HCT116 (cell line): ENCODE measurements at regions not wholly inside any gene's neighbourhood (a gene's known extent, or its start where the extent isn't known, plus 50 kb on each side); places are given as distances from the start of the nearest gene placed in this dataset.

Experiments used
- ATAC-seq: fragments of 200-7000 bp; cut with Tn5 transposase; 2 replicates; pipeline ENCODE4 v1.9.1; 2020; ENCODE audit warnings: mild to moderate bottlenecking, moderate library complexity
- BruUV-seq: library from RNA; stranded (reverse); fragments of 400-500 nt; replicated peaks from 2 replicates; lab custom pipeline; 2021; lab: Mats Ljungman, UMichigan
- CTCF ChIA-PET: fragments of 300-600 bp; sonication (Branson Sonifier 250); formaldehyde crosslinking; loops from one replicate; lab custom pipeline; 2021; ENCODE audit warnings: antibody characterized with exemption; lab: Charles Lee
- POLR2A ChIA-PET: fragments of 300-600, 350-600 bp; sonication (Branson Sonifier 250); formaldehyde crosslinking; loops from one replicate; lab custom pipeline; 2021; ENCODE audit warnings: antibody characterized with exemption; lab: Charles Lee
- RAD21 ChIA-PET, 2 experiments: fragments of 300-600 bp; sonication (Branson Sonifier 250); formaldehyde crosslinking; loops; one replicate each; lab custom pipeline; 2023; ENCODE audit warnings: low total read pairs in 2 of 2; ENCODE audit not compliant: uncharacterized antibody in 2 of 2, unreplicated experiment in 2 of 2, low non-redundant PET in 1 of 2; lab: Charles Lee
- DNase-seq: peaks from one replicate; pipeline ENCODE4 v3.0.0-alpha.2; 2010; ENCODE audit warnings: low read depth, low spot score
- H2AFZ ChIP-seq: fragments of 200-600 bp; shearing (Covaris generic), sonication (generic); 2 replicates; pipeline ENCODE4 v1.6.1; 2017; ENCODE audit warnings: low read depth, mixed run types, mixed read lengths, antibody characterized with exemption, low read length; ENCODE audit not compliant: poor library complexity, severe bottlenecking
- H3K27ac ChIP-seq: 2 replicates; pipeline ENCODE4 v1.5.1; 2012; ENCODE audit warnings: low read depth, low read length
- H3K27me3 ChIP-seq: fragments of 200-600 bp; sonication (generic); 2 replicates; pipeline ENCODE4 v1.6.1; 2016; ENCODE audit warnings: mixed run types, low read length, mixed read lengths; ENCODE audit not compliant: insufficient read depth
- H3K36me3 ChIP-seq, 2 experiments: fragments of 200-500 bp in 1 of 2; fragments of 200-600 bp in 1 of 2; sonication (Bioruptor generic) in 1 of 2; sonication (generic) in 1 of 2; 2 replicates each; pipeline versions ENCODE4 v1.5.1 to v1.6.1; 2014 to 2016; ENCODE audit warnings: low read length in 2 of 2, inconsistent platforms in 1 of 2, mixed read lengths in 1 of 2, mixed run types in 1 of 2; ENCODE audit not compliant: insufficient read depth in 2 of 2, control insufficient read depth in 1 of 2
- H3K4me1 ChIP-seq, 2 experiments: fragments of 200-600 bp in 1 of 2; sonication (generic) in 1 of 2; 2 replicates each; pipeline versions ENCODE4 v1.5.1 to v1.6.1; 2012 to 2017; ENCODE audit warnings: low read length in 2 of 2, inconsistent platforms in 1 of 2, mild to moderate bottlenecking in 1 of 2, mixed read lengths in 1 of 2, mixed run types in 1 of 2, moderate library complexity in 1 of 2; ENCODE audit not compliant: insufficient read depth in 2 of 2, control insufficient read depth in 1 of 2
- H3K4me2 ChIP-seq: fragments of 200-600 bp; sonication (generic); 2 replicates; pipeline ENCODE4 v1.6.1; 2017; ENCODE audit warnings: mixed run types, low read length, mixed read lengths
- H3K4me3 ChIP-seq, 2 experiments: fragments of 200-600 bp in 1 of 2; sonication (generic) in 1 of 2; replicated peaks in 1 of 2; 2 replicates each; pipeline ENCODE4 v1.5.1; 2011 to 2016; ENCODE audit warnings: low read length in 2 of 2, control low read depth in 1 of 2, low read depth in 1 of 2, mild to moderate bottlenecking in 1 of 2, mixed read lengths in 1 of 2, mixed run types in 1 of 2
- H3K79me2 ChIP-seq: fragments of 200-600 bp; sonication (generic); 2 replicates; pipeline ENCODE4 v1.6.1; 2017; ENCODE audit warnings: mild to moderate bottlenecking, mixed run types, low read length, moderate library complexity, mixed read lengths; ENCODE audit not compliant: insufficient read depth
- H3K9ac ChIP-seq: fragments of 200-600 bp; sonication (generic); 2 replicates; pipeline ENCODE4 v1.6.1; 2016; ENCODE audit warnings: low read length, mixed read lengths
- H3K9me2 ChIP-seq: fragments of 200-600 bp; sonication (generic), shearing (Covaris generic); 2 replicates; pipeline ENCODE4 v1.6.1; 2017; ENCODE audit warnings: mixed run types, mild to moderate bottlenecking, moderate library complexity; ENCODE audit not compliant: insufficient read depth
- H3K9me3 ChIP-seq, 2 experiments: fragments of 200-500 bp in 1 of 2; fragments of 200-600 bp in 1 of 2; sonication (Bioruptor generic) in 1 of 2; sonication (generic) in 1 of 2; 2 replicates each; pipeline ENCODE4 v1.6.1; 2014 to 2017; ENCODE audit warnings: low read length in 2 of 2, mixed read lengths in 2 of 2, inconsistent platforms in 1 of 2, low read depth in 1 of 2, mild to moderate bottlenecking in 1 of 2, mixed run types in 1 of 2, moderate library complexity in 1 of 2; ENCODE audit not compliant: control insufficient read depth in 1 of 2, insufficient read depth in 1 of 2
- H4K20me1 ChIP-seq: fragments of 200-600 bp; sonication (generic), shearing (Covaris generic); 2 replicates; pipeline ENCODE4 v1.6.1; 2017; ENCODE audit warnings: mixed run types, mild to moderate bottlenecking, moderate library complexity; ENCODE audit not compliant: insufficient read depth
- CBX3 ChIP-seq: IDR thresholded peaks from 2 replicates; pipeline ENCODE4 v1.6.1; 2012; ENCODE audit warnings: low read depth
- EGR1 ChIP-seq: IDR thresholded peaks from 2 replicates; pipeline ENCODE4 v1.6.1; 2012; ENCODE audit warnings: low read depth
- EZH2 ChIP-seq: fragments of 200-600 bp; sonication (generic); IDR thresholded peaks from 2 replicates; pipeline ENCODE4 v1.6.1; 2017; ENCODE audit warnings: antibody characterized with exemption, mixed run types
- JUND ChIP-seq: IDR thresholded peaks from 2 replicates; pipeline ENCODE4 v1.6.1; 2012
- POLR2A ChIP-seq: IDR thresholded peaks from 2 replicates; pipeline ENCODE4 v1.7.0; 2011; ENCODE audit warnings: borderline replicate concordance; ENCODE audit not compliant: insufficient read depth, insufficient read length; ENCODE audit errors: extremely low read depth
- POLR2AphosphoS5 ChIP-seq: IDR thresholded peaks from 2 replicates; pipeline ENCODE4 v1.6.1; 2011; ENCODE audit warnings: mild to moderate bottlenecking, low read depth, low read length, moderate library complexity
- RAD21 ChIP-seq: IDR thresholded peaks from 2 replicates; pipeline ENCODE4 v1.6.1; 2012; ENCODE audit warnings: low read depth, mild to moderate bottlenecking
- SIN3A ChIP-seq: IDR thresholded peaks from 2 replicates; pipeline ENCODE4 v1.6.1; 2012; ENCODE audit warnings: low read depth
- SP1 ChIP-seq: IDR thresholded peaks from 2 replicates; pipeline ENCODE4 v1.6.1; 2012; ENCODE audit warnings: low read depth
- YY1 ChIP-seq: IDR thresholded peaks from 2 replicates; pipeline ENCODE4 v1.6.1; 2011; ENCODE audit warnings: low read length, low read depth, moderate library complexity, mild to moderate bottlenecking; ENCODE audit not compliant: insufficient replicate concordance; ENCODE audit errors: extremely low read depth
- ZNF274 ChIP-seq: fragments of 200-500 bp; sonication (Bioruptor generic); IDR thresholded peaks from 2 replicates; pipeline ENCODE4 v1.6.1; 2014; ENCODE audit warnings: mild to moderate bottlenecking, low read depth, low read length, inconsistent platforms
- intact Hi-C: fragments of 100-400 bp; cut with micrococcal nuclease; formaldehyde crosslinking; loops from 2 replicates; pipeline ENCODE4 v1.10.0; 2022
- TF ChIP-seq, protein P1 (sequence below), 3 experiments: fragments of 200-600 bp in 1 of 3; sonication (generic) in 1 of 3; IDR thresholded peaks in 2 of 3; conservative IDR thresholded peaks in 1 of 3; 2 replicates each; pipeline ENCODE4 v1.5.1; 2012 to 2017; ENCODE audit warnings: low read depth in 2 of 3, low read length in 2 of 3, antibody characterized with exemption in 1 of 3, borderline replicate concordance in 1 of 3, control low read depth in 1 of 3, mild to moderate bottlenecking in 1 of 3, mixed read lengths in 1 of 3, mixed run types in 1 of 3, moderate library complexity in 1 of 3; ENCODE audit not compliant: insufficient read depth in 1 of 3
- TF ChIP-seq, protein P2 (sequence below): IDR thresholded peaks from 2 replicates; pipeline ENCODE4 v1.6.1; 2012
- TF ChIP-seq, protein P3 (sequence below): IDR thresholded peaks from 2 replicates; pipeline ENCODE4 v1.6.1; 2011; ENCODE audit warnings: mild to moderate bottlenecking, low read length, moderate library complexity; ENCODE audit not compliant: insufficient replicate concordance; ENCODE audit errors: extremely low read depth
- TF ChIP-seq, protein P4 (sequence below): IDR thresholded peaks from 2 replicates; pipeline ENCODE4 v1.6.1; 2012; ENCODE audit warnings: low read depth

DNA sequence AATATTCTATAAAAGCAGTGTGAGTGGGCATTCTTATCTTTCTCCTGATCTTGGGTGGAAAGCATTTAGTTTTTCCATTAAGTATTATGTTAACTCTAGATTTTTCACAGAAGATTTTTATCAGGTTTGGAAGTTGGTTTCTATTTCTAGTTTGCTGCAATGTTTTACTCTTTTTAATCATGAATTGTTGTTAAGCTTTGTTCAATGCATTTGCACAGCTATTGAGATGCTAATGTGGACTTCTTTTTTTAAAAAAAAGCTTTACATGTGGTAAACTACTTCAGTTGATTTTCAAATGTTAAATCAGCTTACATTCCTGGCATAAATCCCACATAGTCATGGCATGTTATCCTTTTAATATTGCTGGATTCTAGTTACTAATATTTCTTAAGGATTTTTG, 363.6 kb upstream of the NRP1 start (continued):
- TF ChIP-seq, protein P1, sequence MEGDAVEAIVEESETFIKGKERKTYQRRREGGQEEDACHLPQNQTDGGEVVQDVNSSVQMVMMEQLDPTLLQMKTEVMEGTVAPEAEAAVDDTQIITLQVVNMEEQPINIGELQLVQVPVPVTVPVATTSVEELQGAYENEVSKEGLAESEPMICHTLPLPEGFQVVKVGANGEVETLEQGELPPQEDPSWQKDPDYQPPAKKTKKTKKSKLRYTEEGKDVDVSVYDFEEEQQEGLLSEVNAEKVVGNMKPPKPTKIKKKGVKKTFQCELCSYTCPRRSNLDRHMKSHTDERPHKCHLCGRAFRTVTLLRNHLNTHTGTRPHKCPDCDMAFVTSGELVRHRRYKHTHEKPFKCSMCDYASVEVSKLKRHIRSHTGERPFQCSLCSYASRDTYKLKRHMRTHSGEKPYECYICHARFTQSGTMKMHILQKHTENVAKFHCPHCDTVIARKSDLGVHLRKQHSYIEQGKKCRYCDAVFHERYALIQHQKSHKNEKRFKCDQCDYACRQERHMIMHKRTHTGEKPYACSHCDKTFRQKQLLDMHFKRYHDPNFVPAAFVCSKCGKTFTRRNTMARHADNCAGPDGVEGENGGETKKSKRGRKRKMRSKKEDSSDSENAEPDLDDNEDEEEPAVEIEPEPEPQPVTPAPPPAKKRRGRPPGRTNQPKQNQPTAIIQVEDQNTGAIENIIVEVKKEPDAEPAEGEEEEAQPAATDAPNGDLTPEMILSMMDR (IDR thresholded peaks at IDR 0.05 in 2 of 3, conservative IDR thresholded peaks at IDR 0.05 in 1 of 3; ENCODE audit: borderline replicate concordance in 1 of 3, insufficient read depth in 1 of 3, low read depth in 2 of 3, low read length in 2 of 3): no peak
- TF ChIP-seq SP1 (no peak), JUND (no peak), CBX3 (no peak), YY1 (no peak), POLR2AphosphoS5 (no peak), EZH2 (no peak), EGR1 (no peak), POLR2A (no peak)
- TF ChIP-seq, protein P2, sequence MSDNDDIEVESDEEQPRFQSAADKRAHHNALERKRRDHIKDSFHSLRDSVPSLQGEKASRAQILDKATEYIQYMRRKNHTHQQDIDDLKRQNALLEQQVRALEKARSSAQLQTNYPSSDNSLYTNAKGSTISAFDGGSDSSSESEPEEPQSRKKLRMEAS: no peak

DNA sequence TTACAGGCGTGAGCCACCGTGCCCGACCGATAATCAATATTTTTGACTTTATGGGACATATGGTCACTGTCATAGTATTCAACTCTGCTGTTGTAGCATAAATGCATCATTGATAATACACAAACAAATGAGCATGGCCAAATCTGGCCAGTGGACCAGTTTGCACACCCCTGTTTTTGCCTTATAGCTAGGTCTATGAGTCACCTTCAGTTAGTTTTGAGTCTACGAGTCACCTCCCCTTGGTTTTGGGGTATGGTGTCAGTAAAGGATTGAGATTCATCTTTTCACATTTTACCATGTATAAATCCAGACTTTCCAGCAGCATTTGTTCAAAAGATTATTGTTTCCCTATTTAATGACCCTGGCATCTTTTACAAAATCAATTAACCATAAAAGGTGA, 362.5 kb upstream of the NRP1 start:
- RAD21 ChIA-PET: no interaction called here
- Histone ChIP-seq H3K27ac (no peak overlapping the region), H3K27me3 (no peaks in the 10 kb centered on the region), H4K20me1 (no peaks in the 10 kb centered on the region), H3K4me1 (no peaks in the 10 kb centered on the region), H3K9me2 (no peaks in the 10 kb centered on the region), H2AFZ (no peak overlapping the region), H3K4me2 (no peak overlapping the region), H3K36me3 (no peaks in the 10 kb centered on the region), H3K9me3 (no peaks in the 10 kb centered on the region), H3K4me3 (no peak overlapping the region), H3K79me2 (no peaks in the 10 kb centered on the region), H3K9ac (no peak overlapping the region)
- BruUV-seq: no TSS peak
- ATAC-seq (no peak), DNase-seq (no peak)
- CTCF ChIA-PET: no interaction called here
- intact Hi-C loops: no loop called here
- POLR2A ChIA-PET: no interaction called here
- TF ChIP-seq ZNF274 (no peak), RAD21 (no peak), POLR2AphosphoS5 (no peak), SIN3A (no peak), SP1 (no peak), JUND (no peak)
- TF ChIP-seq, protein P3, sequence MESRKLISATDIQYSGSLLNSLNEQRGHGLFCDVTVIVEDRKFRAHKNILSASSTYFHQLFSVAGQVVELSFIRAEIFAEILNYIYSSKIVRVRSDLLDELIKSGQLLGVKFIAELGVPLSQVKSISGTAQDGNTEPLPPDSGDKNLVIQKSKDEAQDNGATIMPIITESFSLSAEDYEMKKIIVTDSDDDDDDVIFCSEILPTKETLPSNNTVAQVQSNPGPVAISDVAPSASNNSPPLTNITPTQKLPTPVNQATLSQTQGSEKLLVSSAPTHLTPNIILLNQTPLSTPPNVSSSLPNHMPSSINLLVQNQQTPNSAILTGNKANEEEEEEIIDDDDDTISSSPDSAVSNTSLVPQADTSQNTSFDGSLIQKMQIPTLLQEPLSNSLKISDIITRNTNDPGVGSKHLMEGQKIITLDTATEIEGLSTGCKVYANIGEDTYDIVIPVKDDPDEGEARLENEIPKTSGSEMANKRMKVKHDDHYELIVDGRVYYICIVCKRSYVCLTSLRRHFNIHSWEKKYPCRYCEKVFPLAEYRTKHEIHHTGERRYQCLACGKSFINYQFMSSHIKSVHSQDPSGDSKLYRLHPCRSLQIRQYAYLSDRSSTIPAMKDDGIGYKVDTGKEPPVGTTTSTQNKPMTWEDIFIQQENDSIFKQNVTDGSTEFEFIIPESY: no peak
- TF ChIP-seq, protein P1 (IDR thresholded peaks at IDR 0.05 in 2 of 3, conservative IDR thresholded peaks at IDR 0.05 in 1 of 3; ENCODE audit: borderline replicate concordance in 1 of 3, insufficient read depth in 1 of 3, low read depth in 2 of 3, low read length in 2 of 3): no peak
- TF ChIP-seq, protein P4, sequence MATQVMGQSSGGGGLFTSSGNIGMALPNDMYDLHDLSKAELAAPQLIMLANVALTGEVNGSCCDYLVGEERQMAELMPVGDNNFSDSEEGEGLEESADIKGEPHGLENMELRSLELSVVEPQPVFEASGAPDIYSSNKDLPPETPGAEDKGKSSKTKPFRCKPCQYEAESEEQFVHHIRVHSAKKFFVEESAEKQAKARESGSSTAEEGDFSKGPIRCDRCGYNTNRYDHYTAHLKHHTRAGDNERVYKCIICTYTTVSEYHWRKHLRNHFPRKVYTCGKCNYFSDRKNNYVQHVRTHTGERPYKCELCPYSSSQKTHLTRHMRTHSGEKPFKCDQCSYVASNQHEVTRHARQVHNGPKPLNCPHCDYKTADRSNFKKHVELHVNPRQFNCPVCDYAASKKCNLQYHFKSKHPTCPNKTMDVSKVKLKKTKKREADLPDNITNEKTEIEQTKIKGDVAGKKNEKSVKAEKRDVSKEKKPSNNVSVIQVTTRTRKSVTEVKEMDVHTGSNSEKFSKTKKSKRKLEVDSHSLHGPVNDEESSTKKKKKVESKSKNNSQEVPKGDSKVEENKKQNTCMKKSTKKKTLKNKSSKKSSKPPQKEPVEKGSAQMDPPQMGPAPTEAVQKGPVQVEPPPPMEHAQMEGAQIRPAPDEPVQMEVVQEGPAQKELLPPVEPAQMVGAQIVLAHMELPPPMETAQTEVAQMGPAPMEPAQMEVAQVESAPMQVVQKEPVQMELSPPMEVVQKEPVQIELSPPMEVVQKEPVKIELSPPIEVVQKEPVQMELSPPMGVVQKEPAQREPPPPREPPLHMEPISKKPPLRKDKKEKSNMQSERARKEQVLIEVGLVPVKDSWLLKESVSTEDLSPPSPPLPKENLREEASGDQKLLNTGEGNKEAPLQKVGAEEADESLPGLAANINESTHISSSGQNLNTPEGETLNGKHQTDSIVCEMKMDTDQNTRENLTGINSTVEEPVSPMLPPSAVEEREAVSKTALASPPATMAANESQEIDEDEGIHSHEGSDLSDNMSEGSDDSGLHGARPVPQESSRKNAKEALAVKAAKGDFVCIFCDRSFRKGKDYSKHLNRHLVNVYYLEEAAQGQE: no peak
- TF ChIP-seq, protein P2: no peak
